22Rv1 (cell line): ENCODE measurements at regions not wholly inside any gene's neighbourhood (a gene's known extent, or its start where the extent isn't known, plus 50 kb on each side); places are given as distances from the start of the nearest gene placed in this dataset.
"Not testable (repeated sequence)": the region's sequence is repeated elsewhere in the genome, so short reads cannot be mapped to it uniquely, and the experiment has no call there.

Source experiments
- H3K27ac ChIP-seq: fragments of 450-650 bp; 2 replicates; pipeline ENCODE4 v1.5.1; 2017
- ZFX ChIP-seq: fragments of 450-650 bp; IDR thresholded peaks from 2 replicates; pipeline ENCODE4 v1.6.1; 2017; ENCODE audit warnings: antibody characterized with exemption, borderline replicate concordance
- TF ChIP-seq, protein P1 (sequence below): fragments of 450-650 bp; IDR thresholded peaks from 2 replicates; pipeline ENCODE4 v1.5.1; 2017; ENCODE audit warnings: mild to moderate bottlenecking

DNA sequence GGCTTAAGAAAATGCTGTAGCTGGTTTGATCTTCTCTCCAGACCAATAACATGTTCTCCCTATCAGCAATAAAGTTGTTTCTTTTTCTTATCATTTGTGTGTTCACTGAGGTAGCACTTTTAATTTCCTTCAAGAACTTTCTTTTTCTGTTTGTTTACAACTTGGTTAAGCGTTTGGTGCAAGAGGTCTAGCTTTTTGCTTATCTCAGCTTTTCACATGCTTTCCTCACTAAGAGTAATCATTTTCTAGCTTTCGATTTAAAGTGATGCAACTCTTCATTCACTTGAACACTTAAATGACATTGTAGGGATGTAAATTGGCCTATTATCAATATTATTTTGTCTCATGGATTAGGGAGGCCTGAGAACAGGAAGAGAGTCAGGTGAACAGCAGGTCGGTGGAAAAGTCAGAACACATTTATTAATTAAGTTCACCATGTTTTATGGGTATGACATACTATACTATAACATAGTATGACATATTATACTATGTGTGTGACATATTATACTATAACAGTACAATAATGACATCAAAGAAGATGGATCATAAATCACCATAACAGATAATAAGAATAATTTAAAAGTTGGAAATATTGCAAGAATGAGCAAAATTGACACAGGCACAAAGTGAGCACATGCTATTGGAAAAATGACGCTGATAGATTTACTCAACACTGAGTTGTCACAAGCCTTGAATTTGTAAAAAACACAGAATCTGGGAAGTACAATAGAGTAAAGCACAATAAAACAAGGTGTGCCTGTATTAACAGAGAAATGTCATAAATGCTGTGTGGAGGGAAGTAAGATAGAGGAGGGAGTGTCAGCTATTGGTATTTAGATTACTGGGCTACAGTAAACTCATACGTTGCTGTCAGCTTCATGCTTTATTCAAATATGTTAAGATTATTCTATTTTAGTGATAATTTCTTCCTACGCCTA lies 218.6 kb upstream of the SLC7A11 start:
- no peak overlapping the region for H3K27ac ChIP-seq
- no peak for TF ChIP-seq ZFX
- TF ChIP-seq, protein P1, sequence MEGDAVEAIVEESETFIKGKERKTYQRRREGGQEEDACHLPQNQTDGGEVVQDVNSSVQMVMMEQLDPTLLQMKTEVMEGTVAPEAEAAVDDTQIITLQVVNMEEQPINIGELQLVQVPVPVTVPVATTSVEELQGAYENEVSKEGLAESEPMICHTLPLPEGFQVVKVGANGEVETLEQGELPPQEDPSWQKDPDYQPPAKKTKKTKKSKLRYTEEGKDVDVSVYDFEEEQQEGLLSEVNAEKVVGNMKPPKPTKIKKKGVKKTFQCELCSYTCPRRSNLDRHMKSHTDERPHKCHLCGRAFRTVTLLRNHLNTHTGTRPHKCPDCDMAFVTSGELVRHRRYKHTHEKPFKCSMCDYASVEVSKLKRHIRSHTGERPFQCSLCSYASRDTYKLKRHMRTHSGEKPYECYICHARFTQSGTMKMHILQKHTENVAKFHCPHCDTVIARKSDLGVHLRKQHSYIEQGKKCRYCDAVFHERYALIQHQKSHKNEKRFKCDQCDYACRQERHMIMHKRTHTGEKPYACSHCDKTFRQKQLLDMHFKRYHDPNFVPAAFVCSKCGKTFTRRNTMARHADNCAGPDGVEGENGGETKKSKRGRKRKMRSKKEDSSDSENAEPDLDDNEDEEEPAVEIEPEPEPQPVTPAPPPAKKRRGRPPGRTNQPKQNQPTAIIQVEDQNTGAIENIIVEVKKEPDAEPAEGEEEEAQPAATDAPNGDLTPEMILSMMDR, result no peak

DNA sequence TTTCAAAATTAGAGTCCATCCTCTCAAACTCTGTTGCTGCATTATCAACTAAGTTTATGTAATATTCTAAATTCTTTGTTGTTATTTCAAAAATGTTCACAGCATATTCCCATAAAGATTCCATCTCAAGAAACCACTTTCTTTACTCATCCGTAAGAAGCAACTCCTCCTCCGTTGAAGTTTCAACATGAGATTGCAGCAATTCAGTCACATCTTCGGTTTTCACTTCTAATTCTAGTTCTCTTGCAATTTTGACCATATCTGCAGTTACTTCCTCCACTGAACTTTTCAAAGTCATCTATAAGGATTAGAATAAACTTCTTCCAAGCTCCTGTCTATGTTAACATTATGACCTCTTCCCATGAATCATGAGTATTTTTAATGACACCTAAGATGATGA lies 216.6 kb upstream of the SLC7A11 start:
- no peak overlapping the region for H3K27ac ChIP-seq
- TF ChIP-seq, protein P1, result no peak

- not testable (repeated sequence) for H3K27ac ChIP-seq
These were observed 214.2 kb upstream of the SLC7A11 start for GRCh38 chr4:138456349-138456748.

DNA sequence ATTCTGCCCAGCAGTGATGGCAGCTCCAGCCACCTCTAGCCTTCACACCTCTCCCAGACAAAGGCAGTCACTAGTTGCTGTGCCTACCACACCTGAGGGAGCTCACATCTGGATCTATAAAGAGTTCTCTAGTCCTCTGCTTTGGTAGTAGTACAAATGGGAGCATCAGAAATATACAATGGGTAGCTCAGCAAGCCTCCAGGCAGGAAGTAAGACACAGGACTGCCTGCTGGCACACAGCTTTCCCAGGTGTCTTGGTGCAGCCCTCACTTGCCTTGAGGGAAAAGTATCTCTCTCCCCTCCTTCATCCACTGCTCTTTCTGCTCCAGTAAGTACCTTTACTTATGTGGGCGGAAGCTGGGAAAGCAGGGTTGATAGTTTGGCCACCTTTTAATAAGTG lies 212.9 kb upstream of the SLC7A11 start:
- no peak overlapping the region for H3K27ac ChIP-seq
- no peak for TF ChIP-seq ZFX
- TF ChIP-seq, protein P1, result no peak

GRCh38 chr4:138452826-138453225 lies 210.7 kb upstream of the SLC7A11 start:
- no peak for TF ChIP-seq ZFX
- TF ChIP-seq, protein P1, result no peak
- H3K27ac ChIP-seq, result no peak overlapping the region

DNA sequence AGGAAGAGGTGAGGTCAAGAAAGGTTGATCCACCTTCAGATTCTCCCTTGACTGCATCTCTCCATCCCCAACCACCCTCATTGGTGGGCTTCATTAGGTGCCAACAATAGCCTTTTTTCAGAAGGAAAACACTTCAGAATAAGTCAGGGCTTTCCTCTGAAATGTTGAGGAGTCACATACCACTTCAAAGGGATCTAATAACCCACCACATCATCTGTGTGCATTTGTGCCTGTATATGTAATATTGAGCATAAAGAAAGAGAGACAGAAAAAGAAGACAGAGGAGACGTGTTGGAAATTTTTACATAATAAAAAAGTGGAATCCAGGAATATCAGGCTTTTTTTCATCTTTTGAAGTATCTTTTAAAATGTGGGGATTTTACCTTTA lies 209.1 kb upstream of the SLC7A11 start:
- no peak overlapping the region for H3K27ac ChIP-seq
- TF ChIP-seq, protein P1, result no peak
- no peak for TF ChIP-seq ZFX

DNA sequence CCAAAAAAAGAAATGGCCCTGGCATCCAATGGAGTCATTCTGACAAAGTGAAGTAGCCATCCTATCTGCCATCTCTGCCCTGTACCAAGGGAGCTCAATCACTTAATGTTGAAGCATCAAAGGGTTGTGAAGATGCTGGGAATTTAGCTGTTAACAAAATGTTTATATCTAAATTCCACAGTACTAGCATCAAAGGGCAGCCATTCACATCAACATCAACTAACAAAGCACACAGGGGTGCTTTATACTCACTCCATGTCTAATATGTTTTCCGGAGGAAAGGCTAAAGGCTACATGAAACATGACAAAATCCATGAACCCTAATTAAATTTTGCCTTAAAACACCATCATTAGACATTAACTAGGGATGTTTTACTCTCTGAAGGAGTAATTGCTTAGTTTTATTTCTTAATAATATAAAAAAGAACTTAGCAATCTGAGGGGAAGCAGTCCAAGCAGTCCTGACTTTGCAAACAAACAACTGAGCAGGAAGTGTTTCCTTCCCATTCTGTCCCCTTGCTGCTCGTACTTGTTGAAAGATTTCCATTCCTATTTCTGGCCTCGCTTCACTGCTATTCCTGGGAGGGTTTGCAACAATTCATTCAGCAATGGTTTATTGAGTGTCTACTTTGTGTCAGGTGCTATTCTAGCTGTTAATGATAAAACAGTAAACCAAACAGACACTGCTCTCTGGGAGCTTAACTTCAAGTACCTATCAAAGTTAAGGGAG lies 208.6 kb upstream of the SLC7A11 start:
- no peak for TF ChIP-seq ZFX
- TF ChIP-seq, protein P1, result no peak
- no peak overlapping the region for H3K27ac ChIP-seq
